ENCODE measurements at regions not wholly inside any gene's neighbourhood (a gene's known extent, or its start where the extent isn't known, plus 50 kb on each side); places are given as distances from the start of the nearest gene placed in this dataset.

- no peak for DNase-seq (ENCODE audit: low read depth, low spot score)
- TF ChIP-seq CTCF (IDR thresholded peaks at IDR 0.05; ENCODE audit: low read depth, low read length): no peak
- H3K4me3 ChIP-seq (ENCODE audit: low read depth, low read length): no peak overlapping the region
- in situ Hi-C loops (cut with HindIII; ENCODE audit: low sequenced_read_pairs): no loop called here
Observed at GRCh38 chr17:79454826-79455225, 156.0 kb downstream of the RBFOX3 start.

- TF ChIP-seq CTCF (IDR thresholded peaks at IDR 0.05; ENCODE audit: low read depth, low read length): no peak
- in situ Hi-C loops (cut with HindIII; ENCODE audit: low sequenced_read_pairs): no loop called here
- H3K4me3 ChIP-seq (ENCODE audit: low read depth, low read length): no peak overlapping the region
Observed at GRCh38 chr17:79453481-79453880, 157.4 kb downstream of the RBFOX3 start.

GRCh38 chr17:79452706-79453105, 158.1 kb downstream of the RBFOX3 start:
- no peak for TF ChIP-seq CTCF (IDR thresholded peaks at IDR 0.05; ENCODE audit: low read depth, low read length)
- no peak for DNase-seq (ENCODE audit: low read depth, low spot score)
- in situ Hi-C loops (cut with HindIII; ENCODE audit: low sequenced_read_pairs): no loop called here
- no peak overlapping the region for H3K4me3 ChIP-seq (ENCODE audit: low read depth, low read length)

More at GRCh38 chr17:79453481-79453880, 157.4 kb downstream of the RBFOX3 start:
- no peak for DNase-seq (ENCODE audit: low read depth, low spot score)

DNA sequence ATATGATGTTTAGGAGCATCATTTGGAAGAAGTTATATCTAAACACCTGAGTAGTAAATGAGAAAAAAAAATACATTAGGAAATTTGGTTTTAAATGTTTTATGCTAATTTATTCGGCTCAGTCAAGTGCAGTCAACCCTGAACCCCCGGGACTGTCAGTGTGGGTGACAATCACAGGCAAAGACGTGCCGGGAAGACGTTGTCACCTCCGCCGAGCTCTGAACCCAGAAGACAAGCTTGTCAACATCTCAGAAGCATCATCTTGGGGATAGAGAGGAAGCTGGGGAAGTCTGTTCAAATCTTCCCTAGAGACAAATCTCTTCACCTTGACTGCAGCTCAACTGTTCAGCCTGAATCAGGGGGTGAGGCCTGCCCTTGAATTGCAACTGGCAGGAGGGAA, 159.7 kb downstream of the RBFOX3 start:
- DNase-seq (ENCODE audit: low read depth, low spot score): no peak
- in situ Hi-C loops (cut with HindIII; ENCODE audit: low sequenced_read_pairs): no loop called here
- TF ChIP-seq CTCF (IDR thresholded peaks at IDR 0.05; ENCODE audit: low read depth, low read length): no peak
- no peak overlapping the region for H3K4me3 ChIP-seq (ENCODE audit: low read depth, low read length)

- no peak overlapping the region for H3K4me3 ChIP-seq (ENCODE audit: low read depth, low read length)
- in situ Hi-C loops (cut with HindIII; ENCODE audit: low sequenced_read_pairs): no loop called here
- DNase-seq (ENCODE audit: low read depth, low spot score): no peak
- no peak for TF ChIP-seq CTCF (IDR thresholded peaks at IDR 0.05; ENCODE audit: low read depth, low read length)
Observed at GRCh38 chr17:79446399-79447009, 164.3 kb downstream of the RBFOX3 start.

DNA sequence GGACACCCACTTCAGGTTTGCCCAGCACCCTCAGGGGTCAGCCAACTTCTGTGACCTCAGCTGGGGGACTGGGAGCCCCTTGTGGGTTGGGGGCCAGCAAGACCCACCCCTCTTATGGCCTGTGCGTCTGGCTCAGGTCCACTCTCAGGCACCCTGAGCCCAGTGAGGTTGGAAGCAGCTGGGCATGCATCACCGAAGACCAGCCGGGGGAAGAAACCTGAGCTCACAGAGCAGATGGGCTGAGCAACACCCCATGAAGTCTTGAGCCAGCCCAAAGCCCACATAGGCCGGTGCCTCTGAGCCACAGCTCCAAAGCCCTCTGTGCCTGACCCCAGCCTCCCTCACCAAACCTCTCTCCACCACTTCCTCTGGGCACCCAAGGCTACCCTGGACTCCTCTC, 166.7 kb downstream of the RBFOX3 start:
- no peak for DNase-seq (ENCODE audit: low read depth, low spot score)
- no peak overlapping the region for H3K4me3 ChIP-seq (ENCODE audit: low read depth, low read length)
- in situ Hi-C loops (cut with HindIII; ENCODE audit: low sequenced_read_pairs): no loop called here
- no peak for TF ChIP-seq CTCF (IDR thresholded peaks at IDR 0.05; ENCODE audit: low read depth, low read length)

- TF ChIP-seq CTCF (IDR thresholded peaks at IDR 0.05; ENCODE audit: low read depth, low read length): no peak
- no peak overlapping the region for H3K4me3 ChIP-seq (ENCODE audit: low read depth, low read length)
- in situ Hi-C loops (cut with HindIII; ENCODE audit: low sequenced_read_pairs): no loop called here
- DNase-seq (ENCODE audit: low read depth, low spot score): no peak
Observed at GRCh38 chr17:79443026-79443425, 167.8 kb downstream of the RBFOX3 start.
